M059J (cell line): ENCODE measurements at regions not wholly inside any gene's neighbourhood (a gene's known extent, or its start where the extent isn't known, plus 50 kb on each side); places are given as distances from the start of the nearest gene placed in this dataset.

Experiments used
- DNase-seq: peaks from one replicate; pipeline ENCODE4 v3.0.0-alpha.2; 2012; ENCODE audit warnings: low read depth

DNA sequence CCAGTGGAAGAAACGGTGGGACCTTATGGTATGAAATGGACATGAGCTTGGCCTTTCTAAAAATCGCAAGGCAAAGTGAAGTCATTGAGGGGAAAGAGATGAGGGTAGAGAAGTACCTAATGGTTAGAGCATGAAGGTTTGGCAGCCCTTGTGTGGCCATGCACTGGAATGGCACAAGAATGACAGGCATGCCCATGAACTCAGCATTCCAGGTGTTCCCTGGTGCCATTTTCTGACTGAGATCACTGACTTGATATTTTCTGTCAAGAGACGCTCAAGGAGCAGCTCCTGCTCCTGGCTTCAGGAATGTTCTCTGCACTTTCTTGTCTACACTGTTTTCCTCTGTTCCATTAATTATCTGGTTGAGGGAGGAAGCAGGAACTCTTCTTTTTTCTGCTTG, 225.0 kb upstream of the SLC10A2 start:
- no peak for DNase-seq

DNA sequence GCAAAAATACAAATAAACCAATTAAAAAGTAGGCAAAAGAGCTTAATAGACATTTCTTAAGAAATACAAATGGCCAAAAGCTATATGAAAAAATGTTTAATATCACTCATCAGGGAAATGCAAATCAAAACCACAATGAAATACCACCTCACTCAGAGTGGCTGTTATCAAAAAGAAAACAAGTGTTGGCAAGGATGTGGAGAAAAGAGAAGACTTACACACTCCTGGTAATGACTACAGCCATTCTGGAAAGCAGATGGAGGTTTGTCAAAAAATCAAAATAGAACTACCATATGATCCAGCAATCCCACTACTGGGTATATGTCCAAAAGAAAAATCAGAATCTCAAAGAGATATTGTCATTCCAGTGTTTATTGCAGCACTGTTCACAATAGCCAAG, 223.5 kb upstream of the SLC10A2 start:
- no peak for DNase-seq

DNA sequence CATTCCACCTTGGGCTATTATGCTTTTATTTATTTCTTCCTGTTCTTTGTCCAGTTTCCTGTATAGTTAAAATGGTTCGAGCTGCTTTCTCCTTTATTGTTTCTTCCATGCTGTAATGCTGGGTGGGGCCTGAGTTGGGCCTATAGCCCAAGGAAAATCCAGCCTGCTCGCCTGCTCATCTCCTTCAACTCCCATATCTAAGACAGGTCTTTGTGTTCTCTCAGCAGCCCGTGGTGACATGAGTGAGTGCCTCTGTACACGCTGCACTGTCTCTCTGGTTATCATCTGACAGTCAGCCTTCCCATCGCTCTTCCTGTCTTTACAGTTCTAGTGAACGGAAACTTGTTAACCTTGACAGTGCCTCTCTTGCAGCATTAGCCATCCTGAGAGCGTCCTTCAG, 221.9 kb upstream of the SLC10A2 start:
- DNase-seq, result no peak

GRCh38 chr13:103287659-103288058, 221.4 kb upstream of the SLC10A2 start:
- peak; percentile 15 for DNase-seq

DNA sequence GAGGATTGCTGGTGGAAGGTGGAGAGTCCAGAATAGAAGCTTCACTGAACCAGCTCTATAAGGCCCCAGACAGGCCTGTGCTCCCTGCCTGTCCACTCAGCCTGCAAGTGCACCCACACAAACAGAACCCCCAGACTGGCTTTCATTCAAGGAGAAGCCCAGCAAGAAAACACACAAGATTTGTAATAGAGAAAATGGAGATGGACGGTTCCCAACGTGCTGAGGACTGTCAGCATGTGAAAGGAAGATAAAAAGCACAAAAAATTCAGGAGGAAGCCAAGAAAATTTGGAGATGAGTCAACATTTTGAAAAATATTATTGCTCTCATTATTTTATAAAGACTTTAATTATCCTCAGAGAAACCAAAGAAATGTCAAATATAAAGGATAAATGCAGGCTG, 218.2 kb upstream of the SLC10A2 start:
- no peak for DNase-seq

GRCh38 chr13:103283451-103283820, 217.2 kb upstream of the SLC10A2 start:
- DNase-seq, result no peak

DNA sequence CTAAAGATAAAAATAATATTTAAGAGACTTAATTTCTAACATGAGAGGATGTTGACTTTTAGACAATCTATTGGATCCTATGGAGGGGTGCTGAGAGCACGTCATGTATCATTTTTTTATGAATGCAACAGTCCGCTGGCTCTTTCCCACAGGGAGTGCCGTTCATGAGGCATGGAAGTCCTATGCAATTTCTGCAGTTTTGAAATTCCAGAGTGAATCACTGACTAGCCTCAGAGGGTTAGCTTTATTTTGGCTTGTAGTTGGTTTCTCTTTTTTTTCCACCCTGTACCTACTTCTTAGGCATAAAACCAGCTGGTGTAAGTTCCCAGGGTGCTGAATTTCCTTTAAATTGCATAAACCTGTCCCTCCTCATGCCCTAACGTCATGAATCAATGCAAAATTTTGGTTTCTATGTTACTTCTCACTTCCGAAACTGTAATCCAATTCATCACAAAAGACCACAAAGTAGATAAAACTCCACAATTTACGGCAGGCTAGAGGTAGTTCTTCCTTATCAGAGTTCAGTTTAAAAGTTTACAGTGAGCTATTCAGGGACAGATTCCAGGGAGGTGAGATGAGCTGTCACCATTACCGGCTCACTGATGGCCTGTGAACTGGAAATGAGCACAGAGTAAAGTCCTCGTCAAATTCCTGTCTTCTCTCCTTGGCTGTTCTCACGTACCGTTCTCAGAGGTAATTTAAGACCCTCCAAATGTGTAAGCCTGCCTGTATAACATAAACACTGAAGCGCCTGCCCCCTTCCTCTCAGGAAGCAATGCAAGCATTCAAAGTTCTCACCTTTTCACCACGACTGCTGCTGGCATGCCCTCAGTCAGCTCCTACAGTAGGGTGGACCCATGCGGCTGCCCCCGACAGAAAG, 216.6 kb upstream of the SLC10A2 start:
- DNase-seq, result peak; percentile 43

DNA sequence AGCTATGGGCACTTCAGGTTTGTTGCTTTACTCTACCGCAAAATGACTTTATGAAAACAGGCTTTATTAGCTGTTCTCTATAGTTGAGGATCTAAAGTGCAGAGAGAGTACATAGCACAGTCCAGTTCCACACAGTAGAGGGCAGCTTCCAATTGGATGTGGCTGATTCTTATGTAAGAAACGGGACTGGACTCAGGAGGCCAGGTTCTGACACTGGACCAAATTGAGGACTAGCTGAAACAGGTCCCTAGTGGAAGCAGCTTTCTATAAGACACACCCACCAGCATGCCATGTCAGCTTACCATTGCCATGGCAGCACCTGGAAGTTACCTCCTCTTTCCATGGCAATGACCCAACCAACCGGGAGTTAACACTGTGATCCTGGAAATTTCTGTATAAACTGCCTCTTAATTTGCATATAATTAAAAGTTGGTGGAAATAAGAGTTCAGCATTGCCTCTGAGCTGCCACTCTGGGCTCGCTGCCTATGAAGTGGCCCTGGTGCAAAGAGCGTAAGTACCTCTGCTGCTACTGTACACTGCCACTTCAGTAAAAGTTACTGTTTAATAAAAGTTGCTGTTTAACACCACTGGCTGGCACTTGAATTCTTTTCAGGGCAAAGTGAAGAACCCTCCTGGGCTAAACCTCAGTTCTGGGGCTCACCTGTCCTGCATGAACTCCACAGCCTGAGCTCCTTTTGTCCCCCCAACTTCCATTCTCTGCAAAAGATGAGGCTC, 211.9 kb upstream of the SLC10A2 start:
- no peak for DNase-seq

DNA sequence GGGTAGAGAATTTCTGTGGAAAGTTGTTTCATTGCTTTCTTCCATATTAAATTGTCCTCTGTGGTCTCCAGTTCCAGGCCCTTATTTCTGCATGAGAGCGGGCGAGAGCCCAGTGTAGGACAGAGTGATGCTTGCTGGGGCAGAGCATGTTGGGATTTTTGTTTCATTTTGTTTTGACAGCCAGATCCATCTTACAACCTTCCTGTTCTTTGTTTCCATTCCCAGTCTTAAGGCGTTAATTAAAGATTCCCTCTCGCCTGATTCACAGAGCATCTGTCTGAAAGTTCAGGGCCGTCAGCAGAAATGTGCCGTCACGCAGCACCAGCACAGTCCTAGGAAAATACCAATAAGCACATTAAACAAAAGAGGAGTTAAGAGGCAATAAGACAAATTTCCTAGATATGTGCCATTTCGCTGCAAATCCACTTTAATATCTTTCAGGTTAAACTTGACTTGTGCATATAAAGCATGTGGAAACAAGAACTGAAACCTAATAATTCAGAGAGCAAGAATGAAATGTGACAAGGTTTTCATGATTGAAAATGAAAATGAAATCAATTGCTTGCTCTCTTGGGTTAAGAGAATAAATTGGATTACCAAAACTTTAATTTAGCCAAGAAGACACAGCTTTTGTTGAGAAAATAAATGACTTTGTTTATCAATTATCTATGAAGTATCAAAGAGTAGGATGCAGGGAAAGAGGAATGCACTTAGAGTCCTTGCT, 210.7 kb upstream of the SLC10A2 start:
- no peak for DNase-seq

- no peak for DNase-seq
Measured at GRCh38 chr13:103275722-103276121, 209.5 kb upstream of the SLC10A2 start.

GRCh38 chr13:103275081-103275480, 208.9 kb upstream of the SLC10A2 start:
- no peak for DNase-seq

DNA sequence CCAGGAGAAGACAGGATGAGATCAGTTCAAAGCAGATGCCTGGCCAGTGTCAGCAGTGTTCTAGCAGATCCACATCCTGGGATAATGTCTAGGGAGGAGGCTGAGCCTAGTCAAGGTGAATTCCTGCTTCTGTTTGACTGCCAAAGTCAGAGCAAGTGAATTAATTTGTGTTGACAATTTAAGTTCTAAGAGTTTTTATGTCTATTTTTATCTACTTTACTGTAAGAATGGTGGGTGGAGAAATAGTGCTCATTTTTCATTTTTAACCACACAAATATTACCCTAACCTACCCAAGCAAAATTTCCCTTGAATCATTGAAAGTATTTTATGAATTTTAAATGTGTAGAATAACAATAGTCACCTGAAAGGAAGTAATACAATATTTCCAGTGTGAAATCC, 207.6 kb upstream of the SLC10A2 start:
- no peak for DNase-seq

DNA sequence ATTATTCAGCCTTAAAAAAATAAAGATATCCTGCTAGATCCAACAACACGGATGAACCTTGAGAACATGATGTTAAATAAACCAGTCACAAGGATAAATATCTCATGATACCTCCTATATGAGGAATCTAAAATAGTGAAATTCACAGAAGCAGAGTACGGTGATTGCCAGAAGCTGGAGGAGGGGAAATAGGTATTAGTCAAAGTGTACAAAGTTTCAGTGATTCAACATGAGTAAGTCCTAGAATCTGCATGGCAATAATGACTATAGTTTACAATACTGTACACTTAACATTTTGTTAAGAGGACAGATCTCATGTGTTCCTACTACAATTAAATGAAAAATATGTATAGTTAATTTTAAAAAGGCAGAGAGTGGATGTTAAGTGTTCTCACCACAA, 206.6 kb upstream of the SLC10A2 start:
- no peak for DNase-seq

DNA sequence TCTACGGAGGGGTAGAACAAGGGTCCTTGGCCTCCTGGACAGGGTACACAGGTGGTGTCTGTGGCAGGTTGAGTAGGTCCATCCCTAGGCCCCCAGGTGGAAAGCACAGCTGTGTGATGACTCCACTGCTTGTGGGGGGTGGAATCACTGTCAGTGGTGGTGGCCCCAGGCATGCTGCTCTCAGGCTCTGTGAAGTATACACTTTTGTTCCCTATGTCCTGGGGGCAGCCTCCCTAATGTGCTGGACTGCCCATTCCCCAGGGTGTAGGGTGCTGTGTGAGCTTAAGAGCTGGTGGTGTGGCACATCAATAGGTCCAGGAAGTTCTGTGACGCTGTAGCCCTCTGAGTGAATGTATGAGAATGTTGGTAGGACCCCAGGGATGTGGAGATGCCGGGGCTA, 197.2 kb upstream of the SLC10A2 start:
- no peak for DNase-seq

DNA sequence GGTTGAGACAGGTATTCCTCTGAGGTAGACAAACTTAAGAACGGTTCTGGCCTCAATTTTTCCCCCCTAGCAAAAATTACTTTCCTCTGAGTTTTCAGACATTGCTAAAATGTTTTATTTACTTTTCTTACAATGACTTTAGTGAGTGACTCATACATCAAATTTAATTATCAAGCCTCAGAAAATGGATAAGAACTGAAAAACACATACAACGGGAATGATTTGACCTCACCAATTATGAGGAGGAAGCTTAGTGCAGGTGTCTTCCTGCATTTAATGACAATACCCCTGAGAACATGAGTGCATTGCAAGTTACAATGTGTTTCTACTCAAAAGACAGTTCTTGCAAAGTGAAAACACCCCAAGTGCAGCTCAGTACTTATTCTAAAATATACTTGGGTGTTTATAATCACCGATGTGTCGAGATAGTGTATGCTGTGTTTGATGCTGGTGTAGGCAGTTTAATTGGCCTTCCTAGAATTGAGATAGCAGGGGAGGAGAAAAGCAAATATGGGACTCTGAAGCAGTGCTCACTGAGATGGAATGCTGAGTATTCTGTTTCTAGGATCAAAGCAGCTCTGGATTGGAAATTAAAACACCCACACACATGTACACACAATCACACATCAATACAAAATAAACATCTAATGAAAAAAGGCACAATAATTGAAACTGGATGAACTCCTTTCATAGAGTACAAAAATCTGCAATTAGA, 189.5 kb upstream of the SLC10A2 start:
- DNase-seq, result no peak

GRCh38 chr13:103250071-103250470, 183.9 kb upstream of the SLC10A2 start:
- no peak for DNase-seq

GRCh38 chr13:103246581-103247200, 180.5 kb upstream of the SLC10A2 start:
- no peak for DNase-seq

DNA sequence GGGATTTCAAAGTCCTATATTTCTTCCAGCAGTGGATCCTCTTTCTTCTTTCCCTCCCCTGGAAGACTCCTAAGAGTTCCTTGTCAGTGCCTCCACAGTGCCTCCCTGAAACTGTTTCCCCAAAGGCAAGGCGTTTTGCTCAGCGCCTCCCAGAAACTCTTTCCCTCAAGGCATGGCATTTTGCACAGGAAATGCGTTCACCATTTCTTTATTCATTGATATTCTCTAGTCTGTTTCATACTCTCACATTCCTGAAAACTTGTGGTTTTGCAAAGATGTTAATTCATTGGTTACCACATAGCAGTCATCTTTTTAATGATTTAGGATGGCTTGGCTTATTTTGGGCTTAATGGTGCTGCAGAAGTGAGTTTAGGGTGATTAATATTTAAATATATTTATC, 177.3 kb upstream of the SLC10A2 start:
- no peak for DNase-seq

DNA sequence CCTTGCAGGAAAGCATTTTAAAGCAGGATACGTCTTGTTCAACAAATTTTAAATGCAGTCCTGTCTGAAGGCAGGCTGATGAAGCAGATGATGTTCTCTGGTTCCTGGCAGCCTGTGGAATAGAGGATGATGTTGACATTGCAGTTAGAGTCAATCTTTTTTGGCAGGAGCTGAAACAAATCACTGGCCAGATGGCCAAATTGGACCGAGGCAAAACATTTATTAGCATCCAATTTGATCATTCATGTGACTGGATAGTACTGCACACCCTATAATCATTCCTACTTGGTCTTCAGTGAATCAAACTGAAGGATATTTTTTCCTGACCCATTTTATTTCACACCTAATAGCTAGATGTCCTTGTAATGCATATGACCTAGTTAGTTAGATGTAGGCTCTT, 172.2 kb upstream of the SLC10A2 start:
- DNase-seq, result no peak

- no peak for DNase-seq
Measured at GRCh38 chr13:103236213-103236612, 170.0 kb upstream of the SLC10A2 start.

- DNase-seq, result no peak
Measured at GRCh38 chr13:103229674-103230073, 163.5 kb upstream of the SLC10A2 start.

DNA sequence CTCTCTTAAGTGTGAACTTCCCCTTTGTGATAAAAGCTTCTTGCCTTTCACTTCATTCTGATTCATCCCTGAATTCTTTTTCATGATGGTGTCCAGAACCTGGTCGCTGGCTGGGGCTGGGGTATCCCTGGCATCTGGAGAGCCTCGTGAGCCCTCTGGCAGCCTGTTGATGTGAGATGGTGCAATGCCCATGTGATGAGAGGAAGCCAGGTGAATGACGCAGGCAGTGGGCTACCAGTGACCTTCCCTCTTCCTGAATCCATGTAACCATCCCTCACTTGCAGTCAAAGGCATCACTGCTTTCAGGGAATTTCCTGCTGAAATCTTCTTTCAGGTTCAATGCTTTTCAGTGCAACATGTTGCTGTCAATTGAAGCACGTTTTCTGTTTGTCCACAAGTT, 158.6 kb upstream of the SLC10A2 start:
- DNase-seq, result no peak
